Heart left ventricle (tissue), 16 donors: ENCODE measurements at regions not wholly inside any gene's neighbourhood (a gene's known extent, or its start where the extent isn't known, plus 50 kb on each side); places are given as distances from the start of the nearest gene placed in this dataset.

Source experiments
- ATAC-seq, 4 donors: fragments of 200-7000 bp; cut with Tn5 transposase; one replicate each; pipeline ENCODE4 v1.9.1; 2020 to 2022; ENCODE audit warnings: moderate library complexity in 4 of 4, mild to moderate bottlenecking in 3 of 4, moderate number of reproducible peaks in 1 of 4
- DNase-seq, 5 donors: peaks; one replicate each; pipeline ENCODE4 v3.0.0-alpha.2; 2020
- H3K27ac ChIP-seq, 12 donors: fragments of 200-600 bp; sonication (generic) in 4 of 12; one replicate each; pipeline versions ENCODE4 v1.5.0 to v1.8.0; 2016 to 2022; ENCODE audit warnings: mild to moderate bottlenecking in 2 of 12
- H3K27me3 ChIP-seq, 9 donors: fragments of 200-600 bp; sonication (generic) in 2 of 9; one replicate each; pipeline versions ENCODE4 v1.5.1 to v1.8.0; 2016 to 2022; ENCODE audit warnings: mild to moderate bottlenecking in 3 of 9
- H3K36me3 ChIP-seq, 9 donors: fragments of 200-600 bp; sonication (generic) in 2 of 9; one replicate each; pipeline versions ENCODE4 v1.5.0 to v1.8.0; 2018 to 2022; ENCODE audit warnings: mild to moderate bottlenecking in 2 of 9
- H3K4me1 ChIP-seq, 12 donors: fragments of 200-600 bp; sonication (generic) in 4 of 12; one replicate each; pipeline versions ENCODE4 v1.5.0 to v1.8.0; 2016 to 2022; ENCODE audit warnings: mild to moderate bottlenecking in 3 of 12
- H3K4me3 ChIP-seq, 12 donors: fragments of 200-600 bp; sonication (generic) in 4 of 12; one replicate each; pipeline versions ENCODE4 v1.5.0 to v1.8.0; 2017 to 2022; ENCODE audit warnings: mild to moderate bottlenecking in 9 of 12, moderate library complexity in 4 of 12
- H3K9me3 ChIP-seq, 12 donors: fragments of 200-600 bp; sonication (generic) in 4 of 12; one replicate each; pipeline versions ENCODE4 v1.5.0 to v1.8.0; 2016 to 2022; ENCODE audit warnings: mild to moderate bottlenecking in 1 of 12
- POLR2A ChIP-seq, 2 donors: fragments of 450-650 bp; IDR thresholded peaks; one replicate each; pipeline ENCODE4 v1.6.1; 2017; ENCODE audit warnings: antibody characterized with exemption in 2 of 2, mild to moderate bottlenecking in 2 of 2, moderate library complexity in 2 of 2
- WGBS, 4 donors: extraction: QIAGEN DNeasy Blood & Tissue Kit in 2 of 4; methylation state at CpG; one replicate each; pipeline versions ENCODE4 v1.1.5 to v1.1.7; 2013 to 2018; 5-methylcytosine and 5-hydroxymethylcytosine counted together
- intact Hi-C, 10 donors: fragments of 100-400 bp; cut with DNase I; formaldehyde crosslinking; loops; one replicate each; pipeline versions ENCODE4 v1.11.1 to v1.14.2; 2022
- TF ChIP-seq, protein P1 (sequence below), 12 donors: fragments of 200-600 bp; sonication (generic) in 4 of 12; IDR thresholded peaks; one replicate each; pipeline versions ENCODE4 v1.5.0 to v1.8.0; 2018 to 2022; ENCODE audit warnings: antibody characterized with exemption in 12 of 12, mild to moderate bottlenecking in 5 of 12
- donor health status: ischemic (EF 13 %, LVEDD 7.1; RV severe dilation, severe dysfunction).
- donor health status: healthy with polysubstance abuse.
- donor health status: DM: no; HTN: yes; CAD: no.
- donor health status: DM: no; HTN: no; CAD: no.
- donor health status: ischemic (EF 25% LVEDD 6.9; RV normal size, moderate dysfunction).
- donor health status: ischemic (EF 25% LVEDD 5.7; RV mildly dilated, moderate dysfunction).
- donor health status: healthy.
- donor health status: DM: yes; HTN: yes; CAD: no.
- donor health status: ischemic (EF 35%, LVEDD 5.7; RV mildly dilated, moderate dysfunction).
- donor health status: nonischemic (EF 11% LVEDD 7.7; RV severe dilation, severe dysfunction).
- donor health status: DM: yes; HTN: yes; CAD: no.
- donor health status: PGD.
- donor health status: ischemic (EF 29% LVEDD 5.4; RV normal size, mild dysfunction).
- donor health status: nonischemic (EF 23%, LVEDD 6.1; RV moderate dilation, normal function).

DNA sequence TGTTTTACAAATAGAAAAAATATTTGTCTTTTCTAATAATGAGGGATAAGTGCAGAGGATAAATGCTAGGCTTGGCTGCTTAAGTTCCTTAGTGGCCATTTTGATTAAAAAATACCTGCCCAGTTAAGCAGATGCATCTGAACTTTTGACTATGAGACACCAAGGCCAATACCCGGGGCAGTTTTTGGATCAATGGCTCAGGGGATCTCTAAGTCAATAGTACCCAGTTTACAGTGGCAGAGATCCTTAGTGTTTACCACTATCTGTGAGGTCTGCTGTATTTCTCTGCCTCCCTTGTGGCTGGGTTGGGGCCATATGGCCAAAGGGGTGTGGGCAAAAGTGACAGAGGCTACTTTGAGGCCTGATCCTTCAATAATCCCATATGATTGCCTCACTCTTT lies 184.5 kb upstream of the MAST4 start:
- H3K27ac ChIP-seq: peak overlapping the region in 1 of 12 donors; percentile 13
- no peak for TF ChIP-seq POLR2A (IDR thresholded peaks at IDR 0.05)
- TF ChIP-seq, protein P1, sequence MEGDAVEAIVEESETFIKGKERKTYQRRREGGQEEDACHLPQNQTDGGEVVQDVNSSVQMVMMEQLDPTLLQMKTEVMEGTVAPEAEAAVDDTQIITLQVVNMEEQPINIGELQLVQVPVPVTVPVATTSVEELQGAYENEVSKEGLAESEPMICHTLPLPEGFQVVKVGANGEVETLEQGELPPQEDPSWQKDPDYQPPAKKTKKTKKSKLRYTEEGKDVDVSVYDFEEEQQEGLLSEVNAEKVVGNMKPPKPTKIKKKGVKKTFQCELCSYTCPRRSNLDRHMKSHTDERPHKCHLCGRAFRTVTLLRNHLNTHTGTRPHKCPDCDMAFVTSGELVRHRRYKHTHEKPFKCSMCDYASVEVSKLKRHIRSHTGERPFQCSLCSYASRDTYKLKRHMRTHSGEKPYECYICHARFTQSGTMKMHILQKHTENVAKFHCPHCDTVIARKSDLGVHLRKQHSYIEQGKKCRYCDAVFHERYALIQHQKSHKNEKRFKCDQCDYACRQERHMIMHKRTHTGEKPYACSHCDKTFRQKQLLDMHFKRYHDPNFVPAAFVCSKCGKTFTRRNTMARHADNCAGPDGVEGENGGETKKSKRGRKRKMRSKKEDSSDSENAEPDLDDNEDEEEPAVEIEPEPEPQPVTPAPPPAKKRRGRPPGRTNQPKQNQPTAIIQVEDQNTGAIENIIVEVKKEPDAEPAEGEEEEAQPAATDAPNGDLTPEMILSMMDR (IDR thresholded peaks at IDR 0.05): no peak
- intact Hi-C loops: loop anchor here in 1 of 10 donors (5.0 kb wide), 1 partner anchor 34 kb away; no protein-coding TSS in a partner anchor
- H3K27me3 ChIP-seq: no peaks in the 10 kb centered on the region
- no peak for DNase-seq
- H3K4me3 ChIP-seq: no peak overlapping the region
- ATAC-seq: no peak
- H3K9me3 ChIP-seq: peaks cover 0 to 9% (median 0%) of the 10 kb centered on the region in 12 donors
- peaks cover 0 to 15% (median 0%) of the 10 kb centered on the region in 9 donors for H3K36me3 ChIP-seq
- 57 to 100% (median 89%) methylated on average over 1 of the region's 1 CpG for WGBS, 4 donors
- H3K4me1 ChIP-seq: peaks cover 0 to 39% (median 12%) of the 10 kb centered on the region in 12 donors

DNA sequence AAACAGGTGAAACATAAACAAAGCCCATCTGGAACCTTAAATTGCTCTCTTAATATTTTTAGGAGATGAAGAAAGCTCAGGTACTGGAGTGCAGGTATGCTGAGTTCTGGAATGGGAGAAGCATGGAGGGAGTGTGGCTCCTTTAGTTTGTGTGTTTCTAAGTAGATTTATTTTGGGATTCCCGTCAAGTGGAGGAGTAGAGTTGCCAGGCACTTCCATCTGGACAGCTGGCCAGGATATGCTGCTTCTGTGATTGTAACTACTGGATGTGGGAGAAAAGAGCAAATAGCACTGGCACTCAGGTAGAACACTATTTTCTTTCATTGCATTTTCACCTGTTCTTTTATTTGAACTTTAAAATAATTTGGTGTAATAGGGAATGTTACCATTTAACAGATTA lies 182.3 kb upstream of the MAST4 start:
- H3K4me3 ChIP-seq: no peak overlapping the region
- H3K27me3 ChIP-seq: no peaks in the 10 kb centered on the region
- TF ChIP-seq, protein P1 (IDR thresholded peaks at IDR 0.05): no peak
- no peak for TF ChIP-seq POLR2A (IDR thresholded peaks at IDR 0.05)
- intact Hi-C loops: loop anchor here in 1 of 10 donors (5.0 kb wide), 1 partner anchor 37 kb away; no protein-coding TSS in a partner anchor
- peaks cover 0 to 9% (median 0%) of the 10 kb centered on the region in 9 donors for H3K36me3 ChIP-seq
- H3K27ac ChIP-seq: peak overlapping the region in 7 of 12 donors; percentile 8 to 50 (median 18)
- WGBS, 4 donors: 22 to 43% (median 35%) methylated on average over 1 of the region's 1 CpG
- peaks cover 0 to 9% (median 0%) of the 10 kb centered on the region in 12 donors for H3K9me3 ChIP-seq
- peaks cover 0 to 58% (median 26%) of the 10 kb centered on the region in 12 donors for H3K4me1 ChIP-seq
- ATAC-seq (peak in 3 of 4 donors; percentile 46 to 57 (median 49)), DNase-seq (no peak)

DNA sequence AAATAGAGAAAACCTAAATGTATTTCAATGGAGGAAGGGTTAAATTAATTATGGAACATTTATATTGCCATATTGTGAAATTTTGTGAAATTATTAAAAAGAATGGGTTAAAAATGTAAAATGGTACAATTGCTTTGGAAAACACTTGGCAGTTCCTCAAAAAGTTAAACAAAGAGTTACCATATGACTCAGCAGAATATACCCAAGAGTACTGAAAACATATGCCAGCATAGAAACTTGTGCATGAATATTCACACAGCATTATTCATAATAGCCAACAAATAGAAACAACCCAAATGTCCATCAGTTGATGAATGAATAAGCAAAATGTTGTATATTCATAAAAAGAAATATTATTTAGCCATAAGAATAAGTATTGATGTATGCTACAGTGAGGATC lies 181.0 kb upstream of the MAST4 start:
- TF ChIP-seq, protein P1 (IDR thresholded peaks at IDR 0.05): no peak
- no peak for TF ChIP-seq POLR2A (IDR thresholded peaks at IDR 0.05)
- no peak overlapping the region for H3K4me3 ChIP-seq
- H3K27ac ChIP-seq: peak overlapping the region in 6 of 12 donors; percentile 1 to 23 (median 8)
- peaks cover 0 to 53% (median 23%) of the 10 kb centered on the region in 12 donors for H3K4me1 ChIP-seq
- ATAC-seq (no peak), DNase-seq (no peak)
- H3K27me3 ChIP-seq: no peaks in the 10 kb centered on the region
- H3K9me3 ChIP-seq: peaks cover 0 to 9% (median 0%) of the 10 kb centered on the region in 12 donors
- intact Hi-C loops: loop anchor here in 1 of 10 donors (5.0 kb wide), 1 partner anchor 108 kb away; no protein-coding TSS in a partner anchor
- peaks cover 0 to 11% (median 0%) of the 10 kb centered on the region in 9 donors for H3K36me3 ChIP-seq

DNA sequence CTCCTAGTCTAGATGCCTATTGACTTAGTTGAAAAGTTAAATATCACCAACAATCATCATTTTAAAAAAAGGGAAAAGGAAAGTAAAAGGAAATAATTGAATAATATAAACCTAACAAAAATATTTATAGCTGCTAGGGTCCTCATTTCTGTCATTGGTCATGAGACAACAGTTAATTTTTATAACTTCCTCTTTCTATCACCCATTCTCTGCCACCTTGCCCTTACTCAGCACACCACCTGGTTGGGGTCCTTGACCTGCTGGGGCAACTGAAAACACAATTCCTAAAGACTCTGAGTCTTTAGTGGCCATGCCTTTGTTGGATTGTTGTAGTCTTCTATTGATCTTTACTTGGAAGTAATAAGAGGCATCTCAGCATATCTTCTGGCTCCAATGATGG lies 179.5 kb upstream of the MAST4 start:
- Histone ChIP-seq H3K9me3 (peaks cover 0 to under 1% (median 0%) of the 10 kb centered on the region in 12 donors), H3K36me3 (peaks cover 0 to 3% (median 0%) of the 10 kb centered on the region in 9 donors), H3K4me1 (peaks cover 0 to 53% (median 23%) of the 10 kb centered on the region in 12 donors), H3K27ac (no peak overlapping the region), H3K4me3 (no peak overlapping the region), H3K27me3 (no peaks in the 10 kb centered on the region)
- ATAC-seq: no peak
- intact Hi-C loops: loop anchor here in 1 of 10 donors (5.0 kb wide), 1 partner anchor 109 kb away; no protein-coding TSS in a partner anchor
- TF ChIP-seq, protein P1 (IDR thresholded peaks at IDR 0.05): no peak
- TF ChIP-seq POLR2A (IDR thresholded peaks at IDR 0.05): no peak
- DNase-seq: no peak
